Parathyroid adenoma (tissue), 2 donors: ENCODE measurements at regions not wholly inside any gene's neighbourhood (a gene's known extent, or its start where the extent isn't known, plus 50 kb on each side); places are given as distances from the start of the nearest gene placed in this dataset.
"Not testable (repeated sequence)": the region's sequence is repeated elsewhere in the genome, so short reads cannot be mapped to it uniquely, and the experiment has no call there.

Source experiments
- H2AFZ ChIP-seq: fragments of 300-600 bp; sonication (generic); one replicate; pipeline ENCODE4 v1.7.0; 2017; ENCODE audit warnings: antibody characterized with exemption, mild to moderate bottlenecking
- H3K27ac ChIP-seq: fragments of 300-600 bp; sonication (generic); one replicate; pipeline ENCODE4 v1.7.0; 2017
- H3K27me3 ChIP-seq: fragments of 300-600 bp; sonication (generic); one replicate; pipeline ENCODE4 v1.7.0; 2017; ENCODE audit warnings: low read length; ENCODE audit not compliant: control insufficient read depth, insufficient read depth
- H3K36me3 ChIP-seq: fragments of 300-600 bp; sonication (generic); one replicate; pipeline ENCODE4 v1.7.0; 2017; ENCODE audit warnings: low read length; ENCODE audit not compliant: control insufficient read depth, insufficient read depth
- H3K4me1 ChIP-seq: fragments of 300-600 bp; sonication (generic); one replicate; pipeline ENCODE4 v1.7.0; 2017; ENCODE audit warnings: control low read depth
- H3K4me2 ChIP-seq: fragments of 300-600 bp; sonication (generic); one replicate; pipeline ENCODE4 v1.7.0; 2017; ENCODE audit warnings: low read length
- H3K4me3 ChIP-seq: fragments of 300-600 bp; sonication (generic); one replicate; pipeline ENCODE4 v1.7.0; 2017; ENCODE audit warnings: low read depth, low read length
- H3K79me2 ChIP-seq: fragments of 300-600 bp; sonication (generic); one replicate; pipeline ENCODE4 v1.7.0; 2017; ENCODE audit warnings: control low read depth
- H3K9ac ChIP-seq: fragments of 300-600 bp; sonication (generic); one replicate; pipeline ENCODE4 v1.7.0; 2017; ENCODE audit warnings: mild to moderate bottlenecking
- H3K9me3 ChIP-seq: fragments of 300-600 bp; sonication (generic); one replicate; pipeline ENCODE4 v1.7.0; 2017; ENCODE audit warnings: low read length; ENCODE audit not compliant: control insufficient read depth
- TF ChIP-seq, protein P1 (sequence below): fragments of 300-600 bp; sonication (generic); IDR thresholded peaks from one replicate; pipeline ENCODE4 v1.7.0; 2017; ENCODE audit warnings: antibody characterized with exemption, mild to moderate bottlenecking
- donor health status: primary hyperparathyroidism.

GRCh38 chr4:53943345-53944085, 120.9 kb downstream of the CHIC2 start:
- TF ChIP-seq, protein P1, sequence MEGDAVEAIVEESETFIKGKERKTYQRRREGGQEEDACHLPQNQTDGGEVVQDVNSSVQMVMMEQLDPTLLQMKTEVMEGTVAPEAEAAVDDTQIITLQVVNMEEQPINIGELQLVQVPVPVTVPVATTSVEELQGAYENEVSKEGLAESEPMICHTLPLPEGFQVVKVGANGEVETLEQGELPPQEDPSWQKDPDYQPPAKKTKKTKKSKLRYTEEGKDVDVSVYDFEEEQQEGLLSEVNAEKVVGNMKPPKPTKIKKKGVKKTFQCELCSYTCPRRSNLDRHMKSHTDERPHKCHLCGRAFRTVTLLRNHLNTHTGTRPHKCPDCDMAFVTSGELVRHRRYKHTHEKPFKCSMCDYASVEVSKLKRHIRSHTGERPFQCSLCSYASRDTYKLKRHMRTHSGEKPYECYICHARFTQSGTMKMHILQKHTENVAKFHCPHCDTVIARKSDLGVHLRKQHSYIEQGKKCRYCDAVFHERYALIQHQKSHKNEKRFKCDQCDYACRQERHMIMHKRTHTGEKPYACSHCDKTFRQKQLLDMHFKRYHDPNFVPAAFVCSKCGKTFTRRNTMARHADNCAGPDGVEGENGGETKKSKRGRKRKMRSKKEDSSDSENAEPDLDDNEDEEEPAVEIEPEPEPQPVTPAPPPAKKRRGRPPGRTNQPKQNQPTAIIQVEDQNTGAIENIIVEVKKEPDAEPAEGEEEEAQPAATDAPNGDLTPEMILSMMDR = no peak
- Histone ChIP-seq H3K4me1 (no peaks in the 10 kb centered on the region), H3K27ac (no peak overlapping the region), H3K79me2 (no peaks in the 10 kb centered on the region), H3K4me2 (no peak overlapping the region), H3K27me3 (no peaks in the 10 kb centered on the region), H3K9ac (no peak overlapping the region), H3K4me3 (no peak overlapping the region), H2AFZ (no peak overlapping the region), H3K9me3 (no peaks in the 10 kb centered on the region), H3K36me3 (no peaks in the 10 kb centered on the region)

DNA sequence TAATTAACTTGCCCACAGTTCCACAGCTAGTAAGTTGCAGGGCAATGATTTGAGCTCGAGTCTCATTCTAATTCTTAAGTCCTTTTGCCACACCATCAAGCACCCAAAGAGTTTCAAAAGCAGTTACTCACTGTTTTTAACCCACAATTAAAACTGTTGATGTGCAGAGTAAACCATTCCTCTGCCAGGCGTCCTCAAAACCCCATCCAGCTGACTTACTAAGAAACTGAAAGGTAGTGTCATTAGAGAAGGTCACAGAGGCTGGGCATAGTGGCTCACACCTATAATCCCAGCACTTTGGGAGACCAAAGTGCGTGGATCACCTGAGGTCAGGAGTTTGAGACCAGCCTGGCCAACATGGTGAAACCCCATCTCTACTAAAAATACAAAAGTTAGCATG, 121.7 kb downstream of the CHIC2 start:
- no peaks in the 10 kb centered on the region for H3K36me3 ChIP-seq
- TF ChIP-seq, protein P1 = no peak
- no peak overlapping the region for H2AFZ ChIP-seq
- no peaks in the 10 kb centered on the region for H3K4me1 ChIP-seq
- no peaks in the 10 kb centered on the region for H3K9me3 ChIP-seq
- H3K9ac ChIP-seq = no peak overlapping the region
- H3K27ac ChIP-seq = no peak overlapping the region
- H3K79me2 ChIP-seq = no peaks in the 10 kb centered on the region
- no peak overlapping the region for H3K4me3 ChIP-seq
- no peak overlapping the region for H3K4me2 ChIP-seq
- H3K27me3 ChIP-seq = no peaks in the 10 kb centered on the region

DNA sequence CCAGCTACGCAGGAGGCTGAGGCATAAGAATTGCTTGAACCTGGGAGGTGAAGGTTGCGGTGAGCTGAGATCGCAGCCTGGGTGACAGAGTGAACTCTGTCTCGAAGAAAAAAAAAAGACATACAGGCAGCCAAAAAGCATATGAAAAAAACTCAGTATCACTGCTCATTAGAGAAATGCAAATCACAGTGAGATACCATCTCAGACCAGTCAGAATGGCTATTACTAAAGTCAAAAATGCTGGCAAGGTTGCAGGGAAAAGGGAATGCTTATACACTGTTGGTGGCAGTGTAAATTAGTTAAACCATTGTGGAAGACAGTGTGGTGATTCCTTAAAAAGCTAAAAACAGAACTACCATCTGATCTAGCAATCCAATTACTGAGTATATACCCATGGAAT, 123.1 kb downstream of the CHIC2 start:
- no peak overlapping the region for H3K4me3 ChIP-seq
- H3K4me2 ChIP-seq = no peak overlapping the region
- no peaks in the 10 kb centered on the region for H3K36me3 ChIP-seq
- no peaks in the 10 kb centered on the region for H3K27me3 ChIP-seq
- no peaks in the 10 kb centered on the region for H3K79me2 ChIP-seq
- TF ChIP-seq, protein P1 = no peak
- no peak overlapping the region for H2AFZ ChIP-seq
- H3K9me3 ChIP-seq = no peaks in the 10 kb centered on the region
- H3K27ac ChIP-seq = no peak overlapping the region
- H3K4me1 ChIP-seq = no peaks in the 10 kb centered on the region
- H3K9ac ChIP-seq = no peak overlapping the region

DNA sequence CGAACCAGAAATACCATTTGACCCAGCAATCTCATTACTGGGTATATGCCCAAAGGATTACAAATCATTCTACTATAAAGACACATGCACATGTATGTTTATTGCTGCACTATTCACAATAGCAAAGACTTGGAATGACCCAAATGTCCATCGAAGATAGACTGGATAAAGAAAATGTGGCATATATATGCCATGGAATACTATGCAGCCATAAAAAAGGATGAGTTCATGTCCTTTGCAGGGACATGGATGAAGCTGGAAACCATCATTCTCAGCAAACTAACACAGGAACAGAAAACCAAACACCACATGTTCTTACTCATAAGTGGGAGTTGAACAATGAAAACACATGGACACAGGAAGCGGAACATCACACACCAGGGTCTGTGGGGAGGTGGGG, 124.5 kb downstream of the CHIC2 start:
- H3K36me3 ChIP-seq, H3K4me1 ChIP-seq, H3K79me2 ChIP-seq, H3K27ac ChIP-seq, H3K4me3 ChIP-seq, H3K27me3 ChIP-seq, H2AFZ ChIP-seq, H3K9ac ChIP-seq, H3K4me2 ChIP-seq, H3K9me3 ChIP-seq: not testable (repeated sequence)

GRCh38 chr4:53937918-53938317, 126.5 kb downstream of the CHIC2 start:
- Histone ChIP-seq H3K79me2 (no peaks in the 10 kb centered on the region), H3K4me2 (no peak overlapping the region), H3K4me3 (no peak overlapping the region), H3K9me3 (no peaks in the 10 kb centered on the region), H3K36me3 (no peaks in the 10 kb centered on the region), H3K27me3 (no peaks in the 10 kb centered on the region), H3K27ac (no peak overlapping the region), H2AFZ (no peak overlapping the region), H3K9ac (no peak overlapping the region), H3K4me1 (no peaks in the 10 kb centered on the region)
- TF ChIP-seq, protein P1 = no peak
